ENCODE measurements at regions not wholly inside any gene's neighbourhood (a gene's known extent, or its start where the extent isn't known, plus 50 kb on each side); places are given as distances from the start of the nearest gene placed in this dataset.

DNA sequence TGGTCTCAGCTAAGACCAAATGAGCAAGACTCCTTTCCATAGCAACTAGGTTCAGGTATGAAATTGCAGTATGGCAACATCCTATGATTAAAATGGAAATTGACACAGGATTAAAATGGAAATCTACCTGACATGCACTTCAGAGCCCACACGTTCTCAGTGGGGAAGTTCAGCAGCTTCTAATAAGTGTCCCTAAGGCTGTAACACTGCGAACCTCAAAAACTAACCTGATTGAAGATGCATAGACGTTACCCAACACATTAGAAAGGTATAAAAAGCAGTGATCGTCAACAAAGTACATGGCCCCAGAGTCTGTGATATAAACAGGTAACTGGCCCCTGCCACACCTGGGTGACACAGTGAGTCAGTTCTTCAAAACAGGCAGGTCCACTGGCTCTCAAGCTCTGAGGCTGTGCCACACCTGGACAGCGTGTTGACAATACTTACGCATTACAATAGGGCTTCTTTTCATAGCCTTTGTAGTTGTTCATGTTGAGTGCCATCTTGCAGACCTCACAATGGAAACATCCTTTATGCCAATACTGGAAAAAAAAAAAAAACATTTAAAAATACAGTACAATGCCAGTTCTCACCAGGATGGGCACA lies 274.9 kb upstream of the NEBL start:
- DNase-seq (ENCODE audit: low spot score): no peak

- DNase-seq (ENCODE audit: low spot score): no peak
Measured at GRCh38 chr10:21171197-21171935, 274.3 kb upstream of the NEBL start.

GRCh38 chr10:21170216-21170615 lies 273.1 kb upstream of the NEBL start:
- DNase-seq (ENCODE audit: low spot score): no peak

DNA sequence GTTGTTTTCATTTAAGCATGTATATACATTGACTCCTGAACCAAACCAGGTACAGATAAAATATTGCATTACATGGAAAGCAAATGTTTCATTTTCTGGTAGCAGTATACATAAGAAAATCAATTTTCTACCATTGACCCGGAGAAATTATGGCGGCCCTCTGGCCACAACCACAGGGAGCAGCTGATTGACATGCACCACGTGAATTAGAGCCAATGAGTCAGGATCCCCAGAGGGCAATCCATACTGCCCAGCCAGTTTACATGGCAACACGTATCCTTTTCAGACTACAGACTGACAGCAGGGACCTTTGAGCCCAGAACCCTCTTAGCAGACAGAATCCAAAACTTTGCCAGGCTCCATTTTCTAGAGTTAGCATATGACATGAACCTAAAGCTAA lies 272.2 kb upstream of the NEBL start:
- DNase-seq (ENCODE audit: low spot score): no peak

DNA sequence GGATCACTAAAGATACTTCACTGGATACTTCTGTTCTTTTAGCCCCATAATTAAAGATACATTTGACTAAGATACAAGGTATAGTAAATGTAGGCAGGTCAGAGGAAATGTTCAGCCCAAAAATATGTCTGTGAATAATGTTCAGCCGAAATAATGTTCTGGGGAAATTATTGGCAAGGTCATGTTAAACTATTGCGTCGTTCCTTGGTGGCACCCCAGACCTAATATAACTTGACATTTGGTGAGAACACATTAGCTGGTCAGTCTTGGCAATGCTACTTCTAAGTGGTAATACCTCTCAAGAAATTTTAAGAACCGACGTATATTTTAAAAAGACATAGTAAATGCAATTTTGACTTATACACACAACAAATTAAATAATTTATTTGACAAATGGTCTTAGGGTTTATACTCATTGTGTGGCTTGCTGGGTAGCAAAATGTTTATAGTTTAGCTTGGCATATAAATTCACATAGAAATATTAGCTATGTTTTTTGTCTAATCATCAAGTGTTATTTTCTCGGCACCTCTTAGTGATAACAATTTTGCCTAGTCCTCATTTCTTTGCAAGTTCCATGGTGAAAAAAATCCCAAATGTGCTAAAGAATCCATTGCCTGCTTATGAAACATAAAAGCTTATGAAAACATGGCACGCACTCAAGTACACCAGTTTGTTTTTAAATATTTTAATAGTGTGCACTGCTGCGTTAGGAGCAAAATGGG lies 270.3 kb upstream of the NEBL start:
- no peak for DNase-seq (ENCODE audit: low spot score)

- no peak for DNase-seq (ENCODE audit: low spot score)
Measured at GRCh38 chr10:21166557-21167287, 269.6 kb upstream of the NEBL start.

DNA sequence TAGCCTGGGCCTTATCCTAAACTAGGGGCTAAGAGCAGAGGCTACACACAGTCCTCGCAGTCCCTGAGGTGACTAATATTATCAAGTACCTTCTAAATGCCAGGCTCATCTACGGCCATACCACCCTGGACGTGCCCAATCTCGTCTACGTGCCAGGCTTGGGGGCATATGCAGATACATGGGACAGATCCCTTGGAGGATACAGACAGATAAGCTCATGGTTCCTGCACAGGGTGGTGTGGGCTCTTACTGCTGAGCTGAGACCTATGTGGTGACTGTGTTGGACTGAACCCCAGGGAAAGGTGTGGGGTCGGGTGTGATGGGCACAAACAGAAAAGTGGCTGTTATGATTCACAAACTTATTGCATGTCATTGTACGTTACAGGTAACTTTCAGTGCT lies 268.4 kb upstream of the NEBL start:
- DNase-seq (ENCODE audit: low spot score): no peak

- no peak for DNase-seq (ENCODE audit: low spot score)
Measured at GRCh38 chr10:21164687-21165086, 267.6 kb upstream of the NEBL start.

DNA sequence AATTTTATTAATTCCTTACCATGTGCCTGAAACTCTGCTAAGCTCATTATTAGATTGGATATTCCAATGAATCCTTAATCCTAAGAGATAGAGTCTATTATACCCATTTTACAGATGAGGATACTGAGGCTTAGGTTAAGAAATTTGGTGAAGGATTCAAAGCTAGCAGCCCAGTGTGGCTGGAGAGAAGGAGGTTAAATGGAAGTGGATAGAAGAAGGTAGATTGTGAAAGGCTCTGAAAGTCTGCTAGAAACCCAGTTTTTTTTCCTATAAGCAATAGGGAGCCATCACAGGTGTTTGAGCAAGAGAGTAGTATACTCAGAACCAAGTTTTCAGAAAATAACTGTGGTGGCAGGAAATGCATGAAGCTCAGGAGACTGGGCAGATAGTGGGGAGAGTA lies 265.8 kb upstream of the NEBL start:
- no peak for DNase-seq (ENCODE audit: low spot score)

DNA sequence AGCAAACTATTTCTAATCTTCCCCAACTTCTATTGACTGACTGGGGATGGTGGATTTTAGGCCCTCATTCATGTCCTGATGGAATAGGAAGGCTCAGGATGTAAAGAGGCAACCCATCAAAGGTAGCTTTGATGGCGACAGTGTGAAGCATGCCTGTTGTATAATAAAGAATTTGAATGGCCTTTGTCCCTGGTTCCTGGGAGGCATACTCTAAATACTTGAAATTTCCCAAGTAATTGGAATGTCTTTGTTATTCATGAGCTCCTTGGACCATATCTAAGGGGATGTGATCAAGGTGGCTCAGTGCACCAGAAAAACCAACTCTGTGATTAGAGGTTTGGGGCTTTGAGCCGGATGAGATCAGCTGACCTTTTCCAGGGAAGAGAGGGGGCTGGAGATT lies 264.5 kb upstream of the NEBL start:
- DNase-seq (ENCODE audit: low spot score): no peak

DNA sequence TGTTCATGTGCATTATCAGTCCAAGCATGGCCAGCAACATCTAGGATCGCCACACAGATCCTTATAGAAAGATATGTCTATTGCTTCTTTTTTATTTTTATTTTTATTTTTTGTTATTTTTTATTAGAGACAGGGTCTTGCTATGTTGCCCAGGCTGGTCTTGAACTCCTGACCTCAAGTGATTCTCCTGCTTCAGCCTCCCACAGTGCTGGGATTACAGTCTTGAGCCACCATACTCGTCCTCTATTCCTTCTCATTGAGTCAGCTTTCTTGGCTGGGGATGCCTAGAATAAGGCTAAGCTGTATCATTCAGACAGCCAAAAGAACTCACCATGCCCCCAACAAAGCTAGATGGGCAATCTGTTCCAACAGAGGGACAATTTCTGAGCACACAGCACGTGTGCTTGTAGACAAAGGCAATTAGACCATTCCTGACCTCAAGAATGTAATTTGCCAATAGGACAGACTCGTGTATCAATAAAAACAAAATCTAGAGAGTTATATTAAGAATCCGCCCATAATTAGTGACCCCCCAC lies 264.0 kb upstream of the NEBL start:
- no peak for DNase-seq (ENCODE audit: low spot score)

DNA sequence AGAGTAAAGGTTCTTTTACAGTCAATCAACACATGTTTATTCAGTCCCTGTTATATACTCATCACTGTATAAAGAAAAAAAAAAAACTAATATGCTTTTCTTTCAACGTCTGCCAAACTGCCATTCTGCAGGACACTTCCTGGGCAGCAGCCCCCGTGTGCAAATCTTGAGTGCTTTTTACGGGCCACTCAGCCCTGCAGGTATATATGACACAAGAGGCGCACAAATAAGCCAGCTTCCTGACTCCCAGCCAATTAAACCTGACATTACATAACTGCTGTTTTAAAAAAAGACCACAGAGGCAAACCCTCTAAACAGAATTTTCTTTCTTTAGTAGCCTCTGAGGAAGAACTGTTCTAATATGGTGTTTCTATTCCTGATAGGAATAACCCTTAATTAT lies 263.0 kb upstream of the NEBL start:
- no peak for DNase-seq (ENCODE audit: low spot score)

GRCh38 chr10:21159669-21160068 lies 262.6 kb upstream of the NEBL start:
- DNase-seq (ENCODE audit: low spot score): no peak

DNA sequence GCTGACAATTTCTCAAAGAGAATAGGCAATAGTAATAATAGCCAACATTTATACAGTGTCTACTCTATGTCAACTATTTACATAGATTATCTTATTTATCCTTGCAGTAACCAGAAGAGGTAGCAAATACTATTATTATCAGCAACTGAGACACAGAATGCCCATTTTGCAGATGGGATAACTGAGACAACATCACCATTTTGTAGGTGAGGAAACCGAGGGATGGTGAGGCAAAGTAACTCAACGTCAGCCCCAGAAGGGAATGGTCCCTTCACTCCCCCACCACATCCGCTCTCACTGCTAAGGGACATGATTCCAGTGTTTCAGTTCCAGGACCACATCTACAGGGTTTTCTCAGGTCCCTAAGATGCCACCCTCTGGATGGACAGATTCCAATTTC lies 261.2 kb upstream of the NEBL start:
- no peak for DNase-seq (ENCODE audit: low spot score)

- no peak for DNase-seq (ENCODE audit: low spot score)
Measured at GRCh38 chr10:21157664-21158063, 260.6 kb upstream of the NEBL start.

DNA sequence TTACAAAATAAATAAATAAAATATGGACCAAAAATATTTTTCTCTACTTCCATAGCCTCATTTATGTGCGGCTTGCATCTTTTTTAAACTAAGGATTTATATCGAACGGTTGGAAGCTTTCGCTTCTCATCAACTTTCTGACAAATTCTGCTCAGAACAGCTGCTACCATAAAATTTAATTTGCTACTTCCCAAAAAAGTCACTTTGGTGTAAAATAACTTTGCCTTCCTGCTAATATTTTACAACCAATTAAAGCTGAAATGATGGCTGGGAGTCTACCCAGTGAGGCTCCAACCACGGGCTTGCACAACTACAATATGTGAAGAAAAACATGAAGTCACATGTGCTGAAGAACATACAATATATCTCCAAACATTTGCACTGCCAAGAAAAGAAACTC lies 253.1 kb upstream of the NEBL start:
- no peak for DNase-seq (ENCODE audit: low spot score)

DNA sequence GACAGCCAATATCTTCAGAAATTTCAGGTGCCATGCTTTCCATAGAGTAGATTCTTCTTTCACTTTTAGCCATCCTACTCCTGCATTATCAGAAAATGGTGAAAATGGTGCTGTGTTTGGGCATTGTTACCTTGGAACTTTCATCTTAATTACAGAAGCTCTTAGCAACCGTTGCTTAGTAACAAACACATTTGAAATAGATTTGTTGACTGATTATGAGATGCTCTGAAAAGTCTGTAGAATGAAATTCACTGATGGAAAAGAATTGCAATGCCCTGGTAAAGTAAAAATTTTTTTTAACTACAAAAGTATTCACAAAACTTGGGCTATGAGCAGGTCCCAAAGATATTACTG lies 249.3 kb upstream of the NEBL start:
- DNase-seq (ENCODE audit: low spot score): no peak

DNA sequence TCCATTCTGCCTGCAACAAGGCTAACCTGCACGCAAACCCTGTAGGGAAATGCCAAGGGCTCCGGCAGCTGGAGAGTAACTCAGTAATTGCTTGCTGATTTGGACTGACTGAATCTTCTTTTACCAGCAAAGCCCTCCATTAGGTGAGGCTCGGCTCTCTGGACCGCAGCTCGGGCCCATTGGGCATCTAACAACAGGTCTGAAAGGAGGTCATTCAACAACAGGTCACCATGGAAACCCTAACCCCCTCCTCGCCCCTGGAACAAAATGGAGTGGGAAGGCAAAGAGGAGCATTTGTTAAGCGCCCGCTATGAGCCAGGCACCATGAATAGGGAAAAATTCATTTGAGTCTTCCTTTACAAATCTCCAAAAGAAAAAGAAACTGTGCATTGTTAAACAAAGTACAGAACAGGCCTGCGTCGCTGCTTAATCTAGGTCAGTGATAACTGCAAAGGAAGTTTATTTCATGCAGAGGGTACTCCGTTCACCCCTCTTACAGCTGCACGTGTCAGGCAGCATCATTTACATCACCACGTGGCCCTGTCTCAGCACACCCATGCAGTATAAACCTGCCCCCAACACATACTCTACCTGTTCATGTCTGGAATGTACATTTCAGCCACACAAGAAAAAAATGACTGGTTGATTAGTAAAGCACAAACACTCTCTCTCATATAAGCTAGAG lies 248.8 kb upstream of the NEBL start:
- DNase-seq (ENCODE audit: low spot score): no peak

GRCh38 chr10:21144047-21144446 lies 246.9 kb upstream of the NEBL start:
- no peak for DNase-seq (ENCODE audit: low spot score)

DNA sequence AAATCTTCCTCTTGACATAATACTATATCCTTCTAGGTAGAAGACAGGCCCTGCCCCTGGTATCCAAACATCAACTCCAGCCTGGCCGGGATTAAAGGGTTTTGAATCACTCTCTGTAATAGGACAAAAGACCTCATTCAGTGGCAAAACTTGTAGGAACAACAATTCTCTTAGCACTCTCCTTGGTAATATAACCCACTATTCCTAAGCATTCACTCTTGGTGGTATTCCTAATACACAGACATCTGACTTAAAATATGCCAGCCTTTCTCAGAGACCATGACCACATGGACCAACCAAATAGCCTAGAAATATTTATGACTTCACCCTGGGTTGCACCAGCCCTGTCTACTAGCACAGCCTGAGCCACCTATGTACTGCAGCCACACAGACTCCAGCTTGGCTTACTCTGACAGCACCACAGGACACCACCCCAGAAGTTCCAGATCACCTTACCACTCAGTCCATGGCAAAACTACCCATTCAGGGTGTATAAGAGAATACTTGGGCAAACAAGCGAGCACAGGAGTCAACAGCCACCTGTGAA lies 244.9 kb upstream of the NEBL start:
- DNase-seq (ENCODE audit: low spot score): no peak

DNA sequence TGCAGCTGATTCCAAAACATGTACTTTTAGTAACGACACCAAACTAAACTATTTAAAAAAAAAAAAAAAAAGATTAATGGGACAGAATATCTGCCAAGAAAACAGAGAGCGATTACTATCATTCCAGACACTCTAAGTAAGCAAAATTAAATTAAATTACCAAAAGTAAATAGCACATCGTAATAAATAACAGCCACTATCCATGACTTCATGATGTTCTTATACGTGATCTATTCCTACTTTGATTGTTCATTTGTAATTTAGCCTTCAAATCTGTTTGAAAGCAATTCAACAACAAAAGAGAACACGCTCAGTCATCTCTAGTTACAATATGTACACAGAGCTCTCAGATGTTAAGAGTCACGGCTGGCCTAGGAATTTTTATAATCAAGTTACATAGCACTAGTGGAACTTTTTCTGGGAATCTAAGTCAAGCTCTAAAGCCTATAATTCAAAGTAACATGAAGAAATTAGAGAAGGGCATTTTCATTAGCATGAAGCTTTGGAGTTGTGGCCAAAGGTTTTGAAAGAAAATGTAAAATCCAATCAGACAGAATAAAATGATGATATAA lies 241.7 kb upstream of the NEBL start:
- DNase-seq (ENCODE audit: low spot score): no peak

Measured in AG20443 (cell line).